Transverse colon (tissue), 4 donors: ENCODE measurements at regions not wholly inside any gene's neighbourhood (a gene's known extent, or its start where the extent isn't known, plus 50 kb on each side); places are given as distances from the start of the nearest gene placed in this dataset.

Experiments used
- EP300 ChIP-seq: sonication (generic); formaldehyde crosslinking; IDR thresholded peaks from one replicate; pipeline ENCODE4 v1.6.1; 2017; ENCODE audit warnings: antibody characterized with exemption, low read depth
- POLR2A ChIP-seq: fragments of 450-650 bp; IDR thresholded peaks from one replicate; pipeline ENCODE4 v1.6.1; 2016; ENCODE audit warnings: antibody characterized with exemption, mild to moderate bottlenecking, moderate library complexity
- POLR2AphosphoS5 ChIP-seq, 3 donors: sonication (generic); formaldehyde crosslinking; IDR thresholded peaks; one replicate each; pipeline ENCODE4 v1.6.1; 2016; ENCODE audit warnings: antibody characterized with exemption in 3 of 3
- TF ChIP-seq, protein P1 (sequence below), 5 experiments: fragments of 200-600 bp in 3 of 5; fragments of 450-650 bp in 2 of 5; sonication (generic) in 3 of 5; IDR thresholded peaks; 1 replicate in 2 of 5; 2 replicates in 3 of 5; pipeline ENCODE4 v1.5.1; 2016 to 2017; ENCODE audit warnings: antibody characterized with exemption in 5 of 5, inconsistent platforms in 3 of 5, mild to moderate bottlenecking in 2 of 5, moderate library complexity in 1 of 5

DNA sequence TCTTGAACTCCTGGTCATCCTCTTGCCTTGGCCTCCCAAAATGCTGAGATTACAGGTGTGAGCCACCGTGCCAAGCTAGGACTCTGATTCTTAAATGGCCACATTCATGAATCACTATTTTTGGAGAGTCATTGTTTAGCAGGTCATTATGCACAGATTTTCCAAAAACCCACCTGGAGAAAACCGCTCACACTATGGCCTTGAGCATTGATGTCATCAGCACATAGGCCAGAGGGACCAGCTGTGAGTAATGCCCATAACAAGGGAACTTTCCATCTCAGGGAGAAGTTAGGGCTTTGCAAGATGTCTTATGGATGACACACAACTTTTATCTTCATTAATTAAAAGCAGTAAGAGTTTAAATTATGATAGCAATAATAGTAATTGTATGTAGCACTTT is 86.4 kb upstream of the KIF5B start:
- no peak for TF ChIP-seq POLR2AphosphoS5 (IDR thresholded peaks at IDR 0.05)
- TF ChIP-seq, protein P1, sequence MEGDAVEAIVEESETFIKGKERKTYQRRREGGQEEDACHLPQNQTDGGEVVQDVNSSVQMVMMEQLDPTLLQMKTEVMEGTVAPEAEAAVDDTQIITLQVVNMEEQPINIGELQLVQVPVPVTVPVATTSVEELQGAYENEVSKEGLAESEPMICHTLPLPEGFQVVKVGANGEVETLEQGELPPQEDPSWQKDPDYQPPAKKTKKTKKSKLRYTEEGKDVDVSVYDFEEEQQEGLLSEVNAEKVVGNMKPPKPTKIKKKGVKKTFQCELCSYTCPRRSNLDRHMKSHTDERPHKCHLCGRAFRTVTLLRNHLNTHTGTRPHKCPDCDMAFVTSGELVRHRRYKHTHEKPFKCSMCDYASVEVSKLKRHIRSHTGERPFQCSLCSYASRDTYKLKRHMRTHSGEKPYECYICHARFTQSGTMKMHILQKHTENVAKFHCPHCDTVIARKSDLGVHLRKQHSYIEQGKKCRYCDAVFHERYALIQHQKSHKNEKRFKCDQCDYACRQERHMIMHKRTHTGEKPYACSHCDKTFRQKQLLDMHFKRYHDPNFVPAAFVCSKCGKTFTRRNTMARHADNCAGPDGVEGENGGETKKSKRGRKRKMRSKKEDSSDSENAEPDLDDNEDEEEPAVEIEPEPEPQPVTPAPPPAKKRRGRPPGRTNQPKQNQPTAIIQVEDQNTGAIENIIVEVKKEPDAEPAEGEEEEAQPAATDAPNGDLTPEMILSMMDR (IDR thresholded peaks at IDR 0.05), result no peak
- TF ChIP-seq POLR2A, result no peak
- TF ChIP-seq EP300, result no peak
